C4-2B (cell line): ENCODE measurements at regions not wholly inside any gene's neighbourhood (a gene's known extent, or its start where the extent isn't known, plus 50 kb on each side); places are given as distances from the start of the nearest gene placed in this dataset.

Source experiments
- ZFX ChIP-seq: fragments of 450-650 bp; IDR thresholded peaks from 2 replicates; pipeline ENCODE4 v1.6.1; 2017
- TF ChIP-seq, protein P1 (sequence below): fragments of 450-650 bp; conservative IDR thresholded peaks from 2 replicates; pipeline ENCODE4 v1.5.1; 2017; ENCODE audit warnings: mild to moderate bottlenecking

DNA sequence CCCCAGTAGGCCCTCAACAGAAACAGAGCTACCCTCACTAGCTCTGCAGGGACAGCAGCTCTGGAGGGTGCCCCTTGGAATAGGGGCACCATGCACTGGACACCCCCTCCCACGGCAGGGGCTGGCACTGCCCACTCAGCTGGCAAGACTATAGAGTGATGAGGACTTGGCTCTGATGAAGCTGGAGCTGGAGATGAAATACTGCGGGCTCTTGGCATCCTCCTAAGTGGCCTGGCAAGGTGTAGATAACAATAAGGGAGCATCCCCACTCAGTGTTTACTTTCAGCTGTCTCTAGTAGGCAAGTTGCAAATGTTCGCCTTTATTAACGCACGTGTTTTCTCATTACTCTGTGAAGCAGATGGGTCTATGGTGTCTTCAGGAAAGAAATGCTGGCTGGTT, 92.7 kb downstream of the PDCL3 start:
- TF ChIP-seq, protein P1, sequence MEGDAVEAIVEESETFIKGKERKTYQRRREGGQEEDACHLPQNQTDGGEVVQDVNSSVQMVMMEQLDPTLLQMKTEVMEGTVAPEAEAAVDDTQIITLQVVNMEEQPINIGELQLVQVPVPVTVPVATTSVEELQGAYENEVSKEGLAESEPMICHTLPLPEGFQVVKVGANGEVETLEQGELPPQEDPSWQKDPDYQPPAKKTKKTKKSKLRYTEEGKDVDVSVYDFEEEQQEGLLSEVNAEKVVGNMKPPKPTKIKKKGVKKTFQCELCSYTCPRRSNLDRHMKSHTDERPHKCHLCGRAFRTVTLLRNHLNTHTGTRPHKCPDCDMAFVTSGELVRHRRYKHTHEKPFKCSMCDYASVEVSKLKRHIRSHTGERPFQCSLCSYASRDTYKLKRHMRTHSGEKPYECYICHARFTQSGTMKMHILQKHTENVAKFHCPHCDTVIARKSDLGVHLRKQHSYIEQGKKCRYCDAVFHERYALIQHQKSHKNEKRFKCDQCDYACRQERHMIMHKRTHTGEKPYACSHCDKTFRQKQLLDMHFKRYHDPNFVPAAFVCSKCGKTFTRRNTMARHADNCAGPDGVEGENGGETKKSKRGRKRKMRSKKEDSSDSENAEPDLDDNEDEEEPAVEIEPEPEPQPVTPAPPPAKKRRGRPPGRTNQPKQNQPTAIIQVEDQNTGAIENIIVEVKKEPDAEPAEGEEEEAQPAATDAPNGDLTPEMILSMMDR = no peak
- no peak for TF ChIP-seq ZFX
